ENCODE measurements at regions not wholly inside any gene's neighbourhood (a gene's known extent, or its start where the extent isn't known, plus 50 kb on each side); places are given as distances from the start of the nearest gene placed in this dataset.

DNA sequence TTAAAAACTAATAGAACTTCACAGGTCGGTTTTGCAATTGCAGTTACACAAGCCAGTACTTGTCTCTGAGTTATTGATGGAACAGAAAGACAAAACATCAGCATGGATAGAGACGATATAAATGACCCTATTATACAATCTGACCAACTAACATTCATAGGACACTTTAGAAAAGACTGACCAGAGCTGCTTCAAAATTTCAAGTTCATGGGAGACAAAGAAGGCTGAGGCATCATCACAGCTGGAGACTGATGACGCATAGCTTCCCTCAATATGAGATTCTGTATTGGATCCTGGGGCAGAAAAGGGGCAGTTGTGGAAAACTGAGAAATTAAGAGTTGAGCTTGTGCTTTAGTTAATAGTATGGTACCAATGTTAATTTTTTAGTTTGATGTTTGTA lies 174.0 kb downstream of the THBS2 start:
- TF ChIP-seq EP300 (IDR thresholded peaks at IDR 0.05; ENCODE audit: borderline replicate concordance) (no peak), YY1 (IDR thresholded peaks at IDR 0.05; ENCODE audit: low read depth) (no peak), REST (IDR thresholded peaks at IDR 0.05; ENCODE audit: low read depth) (no peak), MAX (IDR thresholded peaks at IDR 0.05) (no peak), CREB1 (IDR thresholded peaks at IDR 0.05; ENCODE audit: low read depth) (no peak), ZBTB7A (IDR thresholded peaks at IDR 0.05; ENCODE audit: low read depth) (no peak), TEAD4 (IDR thresholded peaks at IDR 0.05) (no peak), FOXM1 (IDR thresholded peaks at IDR 0.05; ENCODE audit: borderline replicate concordance, low read depth) (no peak), USF1 (IDR thresholded peaks at IDR 0.05) (no peak), NFIC (IDR thresholded peaks at IDR 0.05) (no peak), TCF12 (IDR thresholded peaks at IDR 0.05; ENCODE audit: low read depth) (no peak), EGR1 (IDR thresholded peaks at IDR 0.05) (no peak), TAF1 (IDR thresholded peaks at IDR 0.05; ENCODE audit: low read depth) (no peak), CEBPB (IDR thresholded peaks at IDR 0.05) (no peak), RAD21 (IDR thresholded peaks at IDR 0.05; ENCODE audit: low read depth) (no peak)

GRCh38 chr6:169078399-169079145 lies 175.1 kb downstream of the THBS2 start:
- no peak for TF ChIP-seq EP300 (IDR thresholded peaks at IDR 0.05; ENCODE audit: borderline replicate concordance)
- no peak for TF ChIP-seq CREB1 (IDR thresholded peaks at IDR 0.05; ENCODE audit: low read depth)
- TF ChIP-seq EGR1 (IDR thresholded peaks at IDR 0.05), result no peak
- no peak for TF ChIP-seq TAF1 (IDR thresholded peaks at IDR 0.05; ENCODE audit: low read depth)
- no peak for TF ChIP-seq TCF12 (IDR thresholded peaks at IDR 0.05; ENCODE audit: low read depth)
- TF ChIP-seq YY1 (IDR thresholded peaks at IDR 0.05; ENCODE audit: low read depth), result no peak
- no peak for TF ChIP-seq USF1 (IDR thresholded peaks at IDR 0.05)
- no peak for TF ChIP-seq ZBTB7A (IDR thresholded peaks at IDR 0.05; ENCODE audit: low read depth)
- no peak for TF ChIP-seq MAX (IDR thresholded peaks at IDR 0.05)
- TF ChIP-seq FOXM1 (IDR thresholded peaks at IDR 0.05; ENCODE audit: borderline replicate concordance, low read depth), result no peak
- TF ChIP-seq NFIC (IDR thresholded peaks at IDR 0.05), result no peak
- no peak for TF ChIP-seq REST (IDR thresholded peaks at IDR 0.05; ENCODE audit: low read depth)
- TF ChIP-seq RAD21 (IDR thresholded peaks at IDR 0.05; ENCODE audit: low read depth), result no peak
- TF ChIP-seq TEAD4 (IDR thresholded peaks at IDR 0.05), result no peak
- TF ChIP-seq CEBPB (IDR thresholded peaks at IDR 0.05), result no peak

- TF ChIP-seq MAX (IDR thresholded peaks at IDR 0.05) (no peak), TCF12 (IDR thresholded peaks at IDR 0.05; ENCODE audit: low read depth) (no peak), CREB1 (IDR thresholded peaks at IDR 0.05; ENCODE audit: low read depth) (no peak), EP300 (IDR thresholded peaks at IDR 0.05; ENCODE audit: borderline replicate concordance) (no peak), REST (IDR thresholded peaks at IDR 0.05; ENCODE audit: low read depth) (no peak), TAF1 (IDR thresholded peaks at IDR 0.05; ENCODE audit: low read depth) (no peak), RAD21 (IDR thresholded peaks at IDR 0.05; ENCODE audit: low read depth) (no peak), TEAD4 (IDR thresholded peaks at IDR 0.05) (no peak), FOXM1 (IDR thresholded peaks at IDR 0.05; ENCODE audit: borderline replicate concordance, low read depth) (no peak)
These were observed 177.6 kb downstream of the THBS2 start for GRCh38 chr6:169075915-169076654.
